ENCODE measurements at regions not wholly inside any gene's neighbourhood (a gene's known extent, or its start where the extent isn't known, plus 50 kb on each side); places are given as distances from the start of the nearest gene placed in this dataset.

GRCh38 chr5:163993126-163993525, 487.7 kb downstream of the MAT2B start:
- Histone ChIP-seq H3K9ac (ENCODE audit: control insufficient read depth, insufficient read depth, low read length) (no peak overlapping the region), H3K4me2 (ENCODE audit: control insufficient read depth, insufficient read depth) (no peak overlapping the region), H2AFZ (ENCODE audit: control insufficient read depth, low read depth, low read length) (no peak overlapping the region), H3K79me2 (ENCODE audit: control insufficient read depth, insufficient read depth, low read length) (no peaks in the 10 kb centered on the region), H4K20me1 (ENCODE audit: control insufficient read depth, insufficient read depth) (no peaks in the 10 kb centered on the region), H3K4me3 (no peak overlapping the region), H3K27me3 (replicated peaks in 1 of 2; ENCODE audit: control insufficient read depth in 2 of 2, insufficient read depth in 2 of 2, low read length in 1 of 2) (no peaks in the 10 kb centered on the region), H3K36me3 (ENCODE audit: control insufficient read depth in 2 of 2, insufficient read depth in 2 of 2, low read length in 1 of 2) (no peaks in the 10 kb centered on the region), H3K9me3 (replicated peaks; ENCODE audit: control insufficient read depth, insufficient read depth, low read length) (no peaks in the 10 kb centered on the region), H3K4me1 (ENCODE audit: control insufficient read depth, insufficient read depth, low read length) (no peaks in the 10 kb centered on the region), H3K27ac (ENCODE audit: control insufficient read depth, insufficient read depth) (no peak overlapping the region)
- DNase-seq (ENCODE audit: low read depth, low spot score) (no peak), ATAC-seq (no peak), FAIRE-seq (no peak)
- BruUV-seq (replicated peaks), result no TSS peak
- WGBS (ENCODE audit: insufficient coverage, insufficient replicate concordance, low lambda C conversion rate, missing lambda C conversion rate), result 42% methylated on average over 6 of the region's 6 CpGs
- ChIA-PET POLR2A (no interaction called here), CTCF (no interaction called here), RAD21 (ENCODE audit: unreplicated experiment) (no interaction called here), SMC1A (ENCODE audit: uncharacterized antibody, unreplicated experiment) (interaction anchor here (1.8 kb wide), 1 partner anchor 20 kb away, joined by 7 read pairs; no protein-coding TSS in a partner anchor)
- TF ChIP-seq FOXK2 (IDR thresholded peaks at IDR 0.05) (no peak), KLF5 (IDR thresholded peaks at IDR 0.05; ENCODE audit: partially characterized antibody) (no peak), NFYA (IDR thresholded peaks at IDR 0.05; ENCODE audit: borderline replicate concordance, low read depth, low read length) (no peak), HDAC2 (IDR thresholded peaks at IDR 0.05) (no peak), POLR2AphosphoS2 (IDR thresholded peaks at IDR 0.05; ENCODE audit: low read depth, low read length) (no peak), PAX5 (IDR thresholded peaks at IDR 0.05; ENCODE audit: borderline replicate concordance, low read depth, low read length) (no peak), SREBF2 (IDR thresholded peaks at IDR 0.05; ENCODE audit: low read length) (no peak), ASH2L (IDR thresholded peaks at IDR 0.05; ENCODE audit: borderline replicate concordance, low read depth) (no peak), POU2F2 (IDR thresholded peaks at IDR 0.05; ENCODE audit: borderline replicate concordance, low read depth, low read length) (no peak), PKNOX1 (IDR thresholded peaks at IDR 0.05) (no peak), BRCA1 (IDR thresholded peaks at IDR 0.05; ENCODE audit: low read depth, low read length) (no peak), SRF (IDR thresholded peaks at IDR 0.05; ENCODE audit: low read depth in 2 of 2, low read length in 2 of 2) (no peak), ETV6 (conservative IDR thresholded peaks at IDR 0.05 in 1 of 2, IDR thresholded peaks at IDR 0.05 in 1 of 2; ENCODE audit: borderline replicate concordance in 1 of 2, low read depth in 1 of 2) (no peak), TCF12 (IDR thresholded peaks at IDR 0.05; ENCODE audit: low read depth, low read length) (no peak), YBX1 (IDR thresholded peaks at IDR 0.05) (no peak)
- TF ChIP-seq, protein P1, sequence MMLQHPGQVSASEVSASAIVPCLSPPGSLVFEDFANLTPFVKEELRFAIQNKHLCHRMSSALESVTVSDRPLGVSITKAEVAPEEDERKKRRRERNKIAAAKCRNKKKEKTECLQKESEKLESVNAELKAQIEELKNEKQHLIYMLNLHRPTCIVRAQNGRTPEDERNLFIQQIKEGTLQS (IDR thresholded peaks at IDR 0.05; ENCODE audit: borderline replicate concordance, extremely low read depth, low read depth, low read length), result no peak
- intact Hi-C loops (cut with micrococcal nuclease; ENCODE audit: unreplicated experiment) (no loop called here), in situ Hi-C loops (cut with MboI) (no loop called here)

Measured in GM12878 (cell line).